Right lobe of liver (tissue), 4 donors: ENCODE measurements at regions not wholly inside any gene's neighbourhood (a gene's known extent, or its start where the extent isn't known, plus 50 kb on each side); places are given as distances from the start of the nearest gene placed in this dataset.

ENCODE experiments used
- CTCF ChIP-seq, 4 donors: fragments of 200-600 bp in 3 of 4; fragments of 450-650 bp in 1 of 4; IDR thresholded peaks; one replicate each; pipeline versions ENCODE4 v1.5.1 to v1.8.0; 2016 to 2022; ENCODE audit warnings: antibody characterized with exemption in 4 of 4, mild to moderate bottlenecking in 2 of 4
- POLR2A ChIP-seq: fragments of 450-650 bp; IDR thresholded peaks from one replicate; pipeline ENCODE4 v1.6.1; 2017; ENCODE audit warnings: antibody characterized with exemption, mild to moderate bottlenecking
- donor health status: DM: no; HTN: no; CAD: no.
- donor health status: DM: no; HTN: no; CAD: no.
- donor health status: DM: no; HTN: yes; CAD: no.

DNA sequence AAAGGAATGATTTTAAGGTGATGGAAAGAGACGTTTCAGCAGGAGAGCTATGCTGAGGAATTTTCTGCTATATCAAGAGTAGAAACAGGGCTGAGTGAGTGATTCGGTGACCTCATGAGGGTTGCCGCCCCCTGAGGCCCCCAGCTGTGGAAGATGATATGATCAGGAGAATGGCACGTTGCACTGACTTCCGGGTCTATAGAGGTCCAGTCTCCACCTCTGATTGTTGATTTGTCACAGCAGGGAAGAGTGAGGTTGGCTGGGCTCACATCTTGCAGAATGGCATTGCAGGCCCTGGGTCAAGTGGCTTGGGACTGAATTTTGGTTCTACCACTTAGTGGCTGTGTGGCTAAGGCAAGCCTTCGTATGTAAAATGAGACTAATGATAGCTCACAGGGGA, 205.1 kb downstream of the SNX19 start:
- TF ChIP-seq POLR2A (no peak), CTCF (IDR thresholded peaks at IDR 0.05) (no peak)
